K562 (cell line): ENCODE measurements at regions not wholly inside any gene's neighbourhood (a gene's known extent, or its start where the extent isn't known, plus 50 kb on each side); places are given as distances from the start of the nearest gene placed in this dataset.

Experiments used
- HDAC6 ChIP-seq: IDR thresholded peaks from 2 replicates; pipeline ENCODE4 v1.6.1; 2012; ENCODE audit warnings: low read depth, mild to moderate bottlenecking, control low read depth, inconsistent platforms, low read length, moderate library complexity
- IRF2 ChIP-seq: sonication (generic); formaldehyde crosslinking; IDR thresholded peaks from 2 replicates; pipeline ENCODE4 v1.8.1; 2022; ENCODE audit warnings: mild to moderate bottlenecking, missing genetic modification reagents
- JUND ChIP-seq, 2 experiments: IDR thresholded peaks; 2 replicates in 1 of 2; 3 replicates in 1 of 2; pipeline ENCODE4 v1.6.1; 2011; ENCODE audit warnings: borderline replicate concordance in 2 of 2, low read depth in 2 of 2, low read length in 2 of 2, improper control_type of control experiment in 1 of 2, missing biosample characterization in 1 of 2, missing genetic modification characterization in 1 of 2, missing genetic modification reagents in 1 of 2
- ZKSCAN8 ChIP-seq: fragments of 200-800 bp; sonication (Bioruptor generic); IDR thresholded peaks from 2 replicates; pipeline ENCODE4 v1.6.1; 2016; ENCODE audit warnings: missing genetic modification characterization, missing compliant biosample characterization
- ZNF766 ChIP-seq: fragments of 200-800 bp; sonication (Bioruptor generic); conservative IDR thresholded peaks from 2 replicates; pipeline ENCODE4 v1.6.1; 2016; ENCODE audit warnings: missing genetic modification characterization, missing compliant biosample characterization
- TF ChIP-seq, protein P1 (sequence below): fragments of 150-350 bp; conservative IDR thresholded peaks from 2 replicates; pipeline ENCODE4 v1.6.1; 2014; ENCODE audit warnings: low read length
- TF ChIP-seq, protein P2 (sequence below), 2 experiments: fragments of 450-650 bp; conservative IDR thresholded peaks; 2 replicates each; pipeline ENCODE4 v1.6.1; 2017; ENCODE audit warnings: mild to moderate bottlenecking in 2 of 2, moderate library complexity in 2 of 2
- TF ChIP-seq, protein P3 (sequence below): fragments of 200-800 bp; sonication (Bioruptor generic); IDR thresholded peaks from 2 replicates; pipeline ENCODE4 v1.6.1; 2017; ENCODE audit warnings: missing genetic modification characterization, missing compliant biosample characterization

DNA sequence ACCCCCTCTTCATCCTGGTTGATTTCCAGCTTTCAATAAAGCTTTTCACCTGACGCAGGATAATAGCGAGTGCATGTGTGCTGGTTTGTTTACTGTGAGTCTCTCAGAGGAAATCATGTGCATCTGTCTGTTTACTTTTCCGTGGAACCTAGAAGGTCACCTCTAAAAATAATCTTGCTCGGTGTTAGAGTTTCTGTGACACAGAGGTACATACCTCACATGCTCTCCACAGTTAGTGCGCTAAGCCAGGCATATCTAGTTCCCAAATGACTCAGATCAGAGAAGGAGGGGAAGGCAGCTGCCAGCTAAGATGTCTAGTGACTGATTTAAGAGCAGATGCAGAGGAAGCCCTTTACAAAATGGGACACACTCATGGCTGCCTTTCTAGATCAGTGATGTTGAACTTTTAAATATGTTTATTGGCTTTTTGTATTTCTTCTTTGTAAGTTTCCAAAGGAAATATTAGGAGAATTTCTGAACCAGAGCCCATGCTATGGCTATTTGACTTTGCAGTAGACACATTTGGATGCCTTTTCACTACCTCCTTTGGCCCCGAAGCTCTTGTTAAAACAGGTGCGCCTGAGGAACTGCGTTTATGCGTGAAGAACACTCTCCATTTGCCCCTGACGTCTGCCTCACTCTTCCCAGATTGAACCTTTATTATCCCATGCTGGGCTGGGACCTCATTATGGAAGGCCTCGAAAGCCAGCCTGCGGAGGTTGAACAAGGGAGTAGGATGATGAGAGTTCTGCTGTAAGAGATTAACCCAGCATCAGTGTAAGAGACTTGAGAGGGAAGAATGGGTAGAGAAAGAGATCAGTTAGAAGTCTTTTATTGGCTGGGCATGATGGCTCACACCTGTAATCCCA lies 145.6 kb downstream of the FAM161A start (continued):
- TF ChIP-seq, protein P1, sequence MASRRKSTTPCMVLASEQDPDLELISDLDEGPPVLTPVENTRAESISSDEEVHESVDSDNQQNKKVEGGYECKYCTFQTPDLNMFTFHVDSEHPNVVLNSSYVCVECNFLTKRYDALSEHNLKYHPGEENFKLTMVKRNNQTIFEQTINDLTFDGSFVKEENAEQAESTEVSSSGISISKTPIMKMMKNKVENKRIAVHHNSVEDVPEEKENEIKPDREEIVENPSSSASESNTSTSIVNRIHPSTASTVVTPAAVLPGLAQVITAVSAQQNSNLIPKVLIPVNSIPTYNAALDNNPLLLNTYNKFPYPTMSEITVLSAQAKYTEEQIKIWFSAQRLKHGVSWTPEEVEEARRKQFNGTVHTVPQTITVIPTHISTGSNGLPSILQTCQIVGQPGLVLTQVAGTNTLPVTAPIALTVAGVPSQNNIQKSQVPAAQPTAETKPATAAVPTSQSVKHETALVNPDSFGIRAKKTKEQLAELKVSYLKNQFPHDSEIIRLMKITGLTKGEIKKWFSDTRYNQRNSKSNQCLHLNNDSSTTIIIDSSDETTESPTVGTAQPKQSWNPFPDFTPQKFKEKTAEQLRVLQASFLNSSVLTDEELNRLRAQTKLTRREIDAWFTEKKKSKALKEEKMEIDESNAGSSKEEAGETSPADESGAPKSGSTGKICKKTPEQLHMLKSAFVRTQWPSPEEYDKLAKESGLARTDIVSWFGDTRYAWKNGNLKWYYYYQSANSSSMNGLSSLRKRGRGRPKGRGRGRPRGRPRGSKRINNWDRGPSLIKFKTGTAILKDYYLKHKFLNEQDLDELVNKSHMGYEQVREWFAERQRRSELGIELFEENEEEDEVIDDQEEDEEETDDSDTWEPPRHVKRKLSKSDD: no peak
- TF ChIP-seq IRF2: no peak
- TF ChIP-seq, protein P2, sequence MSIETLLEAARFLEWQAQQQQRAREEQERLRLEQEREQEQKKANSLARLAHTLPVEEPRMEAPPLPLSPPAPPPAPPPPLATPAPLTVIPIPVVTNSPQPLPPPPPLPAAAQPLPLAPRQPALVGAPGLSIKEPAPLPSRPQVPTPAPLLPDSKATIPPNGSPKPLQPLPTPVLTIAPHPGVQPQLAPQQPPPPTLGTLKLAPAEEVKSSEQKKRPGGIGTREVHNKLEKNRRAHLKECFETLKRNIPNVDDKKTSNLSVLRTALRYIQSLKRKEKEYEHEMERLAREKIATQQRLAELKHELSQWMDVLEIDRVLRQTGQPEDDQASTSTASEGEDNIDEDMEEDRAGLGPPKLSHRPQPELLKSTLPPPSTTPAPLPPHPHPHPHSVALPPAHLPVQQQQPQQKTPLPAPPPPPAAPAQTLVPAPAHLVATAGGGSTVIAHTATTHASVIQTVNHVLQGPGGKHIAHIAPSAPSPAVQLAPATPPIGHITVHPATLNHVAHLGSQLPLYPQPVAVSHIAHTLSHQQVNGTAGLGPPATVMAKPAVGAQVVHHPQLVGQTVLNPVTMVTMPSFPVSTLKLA (conservative IDR thresholded peaks at IDR 0.05): no peak
- TF ChIP-seq ZNF766: no peak
- no peak for TF ChIP-seq ZKSCAN8 (CRISPR knock-in tag)
- TF ChIP-seq HDAC6: no peak
- peak; percentile 50; the same call in 1 of the 2 replicates for TF ChIP-seq JUND (IDR thresholded peaks at IDR 0.05; ENCODE audit: borderline replicate concordance, low read depth, low read length)
- TF ChIP-seq JUND (tag; IDR thresholded peaks at IDR 0.05; ENCODE audit: borderline replicate concordance, low read depth, low read length): peak; percentile 69; the same call in 2 of the 3 replicates
- TF ChIP-seq, protein P3, sequence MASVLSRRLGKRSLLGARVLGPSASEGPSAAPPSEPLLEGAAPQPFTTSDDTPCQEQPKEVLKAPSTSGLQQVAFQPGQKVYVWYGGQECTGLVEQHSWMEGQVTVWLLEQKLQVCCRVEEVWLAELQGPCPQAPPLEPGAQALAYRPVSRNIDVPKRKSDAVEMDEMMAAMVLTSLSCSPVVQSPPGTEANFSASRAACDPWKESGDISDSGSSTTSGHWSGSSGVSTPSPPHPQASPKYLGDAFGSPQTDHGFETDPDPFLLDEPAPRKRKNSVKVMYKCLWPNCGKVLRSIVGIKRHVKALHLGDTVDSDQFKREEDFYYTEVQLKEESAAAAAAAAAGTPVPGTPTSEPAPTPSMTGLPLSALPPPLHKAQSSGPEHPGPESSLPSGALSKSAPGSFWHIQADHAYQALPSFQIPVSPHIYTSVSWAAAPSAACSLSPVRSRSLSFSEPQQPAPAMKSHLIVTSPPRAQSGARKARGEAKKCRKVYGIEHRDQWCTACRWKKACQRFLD (CRISPR knock-in tag): no peak
